GM10266 (cell line): ENCODE measurements at regions not wholly inside any gene's neighbourhood (a gene's known extent, or its start where the extent isn't known, plus 50 kb on each side); places are given as distances from the start of the nearest gene placed in this dataset.

Experiments
- DNase-seq: peaks from one replicate; pipeline ENCODE4 v3.0.0; 2012; ENCODE audit errors: extremely low spot score
- TF ChIP-seq, protein P1 (sequence below): IDR thresholded peaks from 2 replicates; pipeline ENCODE4 v1.5.1; 2012; ENCODE audit warnings: mild to moderate bottlenecking, low read depth; ENCODE audit not compliant: control insufficient read depth, insufficient read depth; ENCODE audit errors: missing control alignments

DNA sequence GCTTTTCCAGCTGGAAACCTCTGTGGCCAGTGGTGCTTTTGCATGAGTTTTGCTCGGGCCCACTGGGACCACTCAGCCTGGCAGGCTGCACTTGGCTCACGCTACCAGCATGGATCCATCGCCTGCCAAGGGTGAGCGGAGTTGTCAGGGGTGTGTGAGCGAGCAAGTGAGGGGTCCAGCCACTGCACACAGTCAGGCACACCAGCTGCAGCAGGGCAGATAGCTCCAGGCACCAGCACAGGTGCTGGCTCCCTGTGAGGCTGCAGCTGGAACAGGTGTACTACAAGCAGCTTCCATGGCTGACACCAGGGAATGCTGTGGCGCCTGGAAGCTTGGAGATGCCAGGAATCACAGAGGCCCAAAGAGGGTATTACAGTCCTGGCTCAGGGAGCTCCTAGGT, 391.2 kb upstream of the SGCD start:
- TF ChIP-seq, protein P1, sequence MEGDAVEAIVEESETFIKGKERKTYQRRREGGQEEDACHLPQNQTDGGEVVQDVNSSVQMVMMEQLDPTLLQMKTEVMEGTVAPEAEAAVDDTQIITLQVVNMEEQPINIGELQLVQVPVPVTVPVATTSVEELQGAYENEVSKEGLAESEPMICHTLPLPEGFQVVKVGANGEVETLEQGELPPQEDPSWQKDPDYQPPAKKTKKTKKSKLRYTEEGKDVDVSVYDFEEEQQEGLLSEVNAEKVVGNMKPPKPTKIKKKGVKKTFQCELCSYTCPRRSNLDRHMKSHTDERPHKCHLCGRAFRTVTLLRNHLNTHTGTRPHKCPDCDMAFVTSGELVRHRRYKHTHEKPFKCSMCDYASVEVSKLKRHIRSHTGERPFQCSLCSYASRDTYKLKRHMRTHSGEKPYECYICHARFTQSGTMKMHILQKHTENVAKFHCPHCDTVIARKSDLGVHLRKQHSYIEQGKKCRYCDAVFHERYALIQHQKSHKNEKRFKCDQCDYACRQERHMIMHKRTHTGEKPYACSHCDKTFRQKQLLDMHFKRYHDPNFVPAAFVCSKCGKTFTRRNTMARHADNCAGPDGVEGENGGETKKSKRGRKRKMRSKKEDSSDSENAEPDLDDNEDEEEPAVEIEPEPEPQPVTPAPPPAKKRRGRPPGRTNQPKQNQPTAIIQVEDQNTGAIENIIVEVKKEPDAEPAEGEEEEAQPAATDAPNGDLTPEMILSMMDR = no peak
- DNase-seq = no peak

DNA sequence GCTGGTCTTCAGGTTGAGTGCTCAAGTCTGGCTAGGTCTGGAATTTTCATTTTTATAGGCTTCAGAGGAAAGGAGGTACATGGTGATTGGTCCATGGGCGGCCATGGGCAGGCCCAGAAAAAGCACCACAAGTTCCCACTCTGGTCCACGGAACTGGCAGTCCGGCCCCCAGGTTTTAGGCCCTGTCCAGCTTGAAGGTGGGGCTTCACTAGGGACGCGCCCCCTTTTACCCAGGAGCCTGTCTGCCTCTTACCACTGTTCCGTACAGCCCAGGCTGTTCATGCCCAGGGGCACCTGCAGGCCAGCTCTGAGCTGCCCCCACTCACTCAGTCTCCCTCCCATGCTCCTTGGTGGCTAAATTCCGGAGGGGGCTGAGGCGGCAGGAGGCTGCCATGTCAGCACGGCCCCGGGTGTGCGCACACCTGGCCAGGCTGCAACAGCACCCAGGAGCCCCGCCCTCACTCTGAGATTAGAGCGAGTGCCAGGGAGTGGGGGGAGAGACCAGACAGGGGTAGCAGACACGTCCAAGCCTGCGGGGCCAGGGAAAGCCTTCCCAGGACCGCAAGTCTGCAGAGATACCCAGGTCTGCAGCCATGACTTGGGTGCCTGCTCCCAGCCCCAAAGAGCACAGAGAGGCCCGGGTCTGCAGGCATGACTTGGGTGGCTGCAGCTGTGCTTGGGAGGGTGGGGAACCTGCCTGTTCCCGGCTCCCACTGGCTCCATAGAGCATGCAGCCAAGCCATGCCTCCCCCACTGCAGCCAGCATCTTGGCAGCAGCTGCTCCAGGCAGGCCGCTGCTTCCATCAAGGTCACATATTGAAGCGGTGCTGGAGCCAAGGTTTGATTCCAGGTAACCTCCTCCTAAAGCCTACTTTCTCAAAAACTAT, 390.2 kb upstream of the SGCD start:
- DNase-seq = no peak
- TF ChIP-seq, protein P1 = no peak

DNA sequence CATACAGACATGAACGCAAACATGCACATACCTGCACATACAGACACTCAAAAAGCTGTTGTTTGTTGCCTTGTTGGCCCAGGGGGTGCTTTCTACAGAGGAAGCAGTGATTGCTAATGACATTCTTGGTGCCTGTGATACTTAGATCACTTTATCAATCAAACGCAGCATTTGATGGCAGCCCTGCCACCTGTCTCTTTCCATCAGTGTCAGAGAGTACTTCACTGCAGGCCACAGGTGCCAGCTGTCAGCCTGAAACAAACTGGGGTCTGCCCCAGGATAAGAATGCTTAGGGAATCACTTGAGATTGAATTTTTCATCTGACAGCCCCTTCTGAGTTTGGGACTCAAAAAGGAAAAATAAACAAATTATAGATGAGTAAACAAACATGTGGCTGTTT, 388.9 kb upstream of the SGCD start:
- DNase-seq = no peak
- TF ChIP-seq, protein P1 = no peak

DNA sequence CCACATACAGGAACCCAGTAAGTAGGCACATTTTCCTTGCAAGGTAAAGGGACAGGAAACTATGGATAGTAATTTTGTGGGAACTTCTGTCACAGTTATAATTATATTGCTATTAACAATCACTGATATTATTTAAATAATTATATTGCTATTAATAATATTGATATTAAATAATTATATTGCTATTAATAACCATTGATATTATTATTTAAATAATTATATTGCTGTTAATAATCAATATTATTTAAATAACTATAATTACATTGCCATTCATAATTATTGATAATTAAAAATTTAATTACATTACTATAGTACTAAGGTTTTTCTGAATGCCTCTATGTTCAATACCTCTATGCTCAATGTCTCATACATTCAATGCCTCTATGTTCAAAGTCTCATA, 385.6 kb upstream of the SGCD start:
- DNase-seq = no peak
- TF ChIP-seq, protein P1 = no peak

DNA sequence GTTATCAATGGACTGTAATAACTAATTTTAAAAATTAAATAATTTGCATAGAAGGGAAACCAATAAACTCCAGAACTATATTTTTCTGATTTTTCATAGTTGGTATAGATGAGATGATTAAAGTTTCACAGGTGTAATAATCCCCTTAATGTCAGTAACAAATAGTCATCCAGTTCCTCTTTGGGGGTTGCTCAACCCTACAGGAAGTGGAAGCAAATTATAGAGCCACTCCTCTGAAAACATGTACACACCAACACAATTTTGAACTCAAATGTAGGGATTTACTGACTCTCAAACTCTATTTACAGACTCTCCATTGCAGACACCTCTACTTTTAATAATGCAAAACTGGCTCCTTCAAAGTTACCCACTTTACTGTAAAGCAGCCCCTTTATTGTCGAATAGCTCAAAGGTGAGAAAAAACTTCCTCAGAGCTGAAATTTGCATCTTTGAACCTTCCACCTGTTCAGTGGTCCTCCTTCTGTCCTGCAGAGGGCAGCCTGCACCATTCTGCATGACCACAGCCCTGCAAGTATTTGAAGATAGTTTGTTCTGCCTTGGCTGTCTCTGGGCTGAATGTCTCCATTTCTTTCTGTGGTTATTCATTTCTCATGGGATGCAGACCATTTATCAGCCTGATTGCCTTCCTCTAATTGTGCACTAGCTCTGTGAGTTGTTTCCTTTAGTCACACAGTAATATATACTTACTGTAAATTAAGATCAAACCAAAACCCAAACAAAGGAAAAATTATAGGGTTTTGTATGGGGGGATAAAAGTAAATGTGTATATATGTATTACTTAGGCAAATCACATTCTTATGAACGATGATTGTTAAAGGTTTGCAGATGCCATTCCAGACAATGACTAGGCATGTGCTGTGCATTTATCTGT, 383.2 kb upstream of the SGCD start:
- DNase-seq = peak; percentile 44

DNA sequence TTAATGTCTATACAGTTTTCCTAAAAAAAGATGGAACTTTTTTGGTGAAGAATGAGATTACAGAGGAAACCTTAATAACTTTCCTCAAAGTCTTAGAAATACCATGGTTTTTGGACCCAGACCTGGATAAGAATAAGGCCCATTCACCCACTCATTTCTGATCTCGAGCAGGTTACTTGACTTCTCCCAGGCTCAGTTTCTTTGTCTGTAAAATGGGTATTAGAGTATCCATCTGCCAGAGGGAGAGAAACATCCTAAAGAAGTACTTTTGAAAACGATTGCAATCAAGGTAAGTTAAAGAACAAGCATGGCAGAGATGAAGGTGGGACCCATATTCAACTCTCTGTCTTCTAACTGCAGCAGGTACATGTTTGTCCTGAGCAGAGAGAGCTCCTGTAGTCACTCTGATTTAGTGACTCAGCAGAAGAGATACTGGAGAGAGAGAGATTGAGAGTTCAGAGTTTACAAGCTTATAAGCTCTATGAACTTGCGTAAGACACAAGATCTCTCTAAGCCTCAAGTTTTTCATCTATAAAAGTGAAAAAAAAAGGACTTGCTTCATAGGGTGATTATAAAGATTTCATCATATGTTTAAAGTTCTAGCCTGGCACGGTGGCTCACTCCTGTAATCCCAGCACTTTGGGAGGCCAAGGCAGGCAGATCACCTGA, 379.4 kb upstream of the SGCD start:
- TF ChIP-seq, protein P1 = no peak
- no peak for DNase-seq

More for the DNA sequence above, 383.2 kb upstream of the SGCD start:
- TF ChIP-seq, protein P1 = peak; percentile 85

DNA sequence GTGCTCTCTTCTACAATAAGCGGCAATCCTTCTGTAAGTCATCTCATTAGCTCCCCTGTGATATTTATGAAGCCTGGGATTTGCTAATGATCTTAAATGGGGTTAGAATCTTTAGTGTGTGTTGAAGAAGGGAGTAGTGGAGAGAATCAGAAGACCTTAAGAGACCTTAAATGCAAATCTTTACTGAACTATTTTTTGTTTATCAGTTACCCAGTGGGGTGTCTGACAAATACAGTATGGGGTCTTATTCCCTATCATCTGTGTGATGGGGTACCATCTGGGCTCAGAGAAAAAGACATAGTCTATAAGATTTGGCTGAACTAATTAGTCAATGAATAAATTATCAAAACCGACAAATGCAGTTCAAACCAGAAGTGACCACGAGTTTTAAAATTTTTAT, 378.4 kb upstream of the SGCD start:
- TF ChIP-seq, protein P1 = no peak
- DNase-seq = no peak
